ENCODE measurements at regions not wholly inside any gene's neighbourhood (a gene's known extent, or its start where the extent isn't known, plus 50 kb on each side); places are given as distances from the start of the nearest gene placed in this dataset.

GRCh38 chr15:47607695-47608094 lies 109.6 kb upstream of the SEMA6D start:
- peak; percentile 10 to 23 for DNase-seq

- DNase-seq: no peak
Measured at GRCh38 chr15:47609693-47610092, 107.6 kb upstream of the SEMA6D start.

- DNase-seq: no peak
Measured at GRCh38 chr15:47610736-47611135, 106.6 kb upstream of the SEMA6D start.

- DNase-seq: no peak
Measured at GRCh38 chr15:47614360-47615011, 102.8 kb upstream of the SEMA6D start.

- DNase-seq: no peak
Measured at GRCh38 chr15:47616876-47617275, 100.4 kb upstream of the SEMA6D start.

GRCh38 chr15:47618241-47618640 lies 99.1 kb upstream of the SEMA6D start:
- no peak for DNase-seq

- DNase-seq: peak in 1 of 2 experiments; percentile 8
Measured at GRCh38 chr15:47620960-47621681, 96.2 kb upstream of the SEMA6D start.

- DNase-seq: no peak
Measured at GRCh38 chr15:47622055-47622454, 95.2 kb upstream of the SEMA6D start.

GRCh38 chr15:47624503-47624902 lies 92.8 kb upstream of the SEMA6D start:
- DNase-seq: no peak

- no peak for DNase-seq
Measured at GRCh38 chr15:47639042-47639441, 78.3 kb upstream of the SEMA6D start.

GRCh38 chr15:47640079-47640478 lies 77.2 kb upstream of the SEMA6D start:
- no peak for DNase-seq

- DNase-seq: no peak
Measured at GRCh38 chr15:47640901-47641300, 76.4 kb upstream of the SEMA6D start.

- DNase-seq: no peak
Measured at GRCh38 chr15:47644722-47645121, 72.6 kb upstream of the SEMA6D start.

- DNase-seq: no peak
Measured at GRCh38 chr15:47650564-47650963, 66.7 kb upstream of the SEMA6D start.

GRCh38 chr15:47652328-47652727 lies 65.0 kb upstream of the SEMA6D start:
- no peak for DNase-seq

GRCh38 chr15:47652844-47653243 lies 64.5 kb upstream of the SEMA6D start:
- DNase-seq: no peak

- DNase-seq: no peak
Measured at GRCh38 chr15:47661661-47662180, 55.6 kb upstream of the SEMA6D start.

- DNase-seq: no peak
Measured at GRCh38 chr15:47663101-47663500, 54.2 kb upstream of the SEMA6D start.
